ENCODE measurements at regions not wholly inside any gene's neighbourhood (a gene's known extent, or its start where the extent isn't known, plus 50 kb on each side); places are given as distances from the start of the nearest gene placed in this dataset.

- no peak for TF ChIP-seq TCF7 (CRISPR knock-in tag; IDR thresholded peaks at IDR 0.05; ENCODE audit: low read depth)
- TF ChIP-seq MLX (CRISPR knock-in tag; IDR thresholded peaks at IDR 0.05), result no peak
- TF ChIP-seq E2F5 (CRISPR knock-in tag; IDR thresholded peaks at IDR 0.05), result no peak
- no peak for TF ChIP-seq E2F4 (CRISPR knock-in tag; IDR thresholded peaks at IDR 0.05; ENCODE audit: borderline replicate concordance, low read depth)
- TF ChIP-seq ZNF396 (CRISPR knock-in tag; IDR thresholded peaks at IDR 0.05; ENCODE audit: borderline replicate concordance), result no peak
- no peak for TF ChIP-seq MXD4 (CRISPR knock-in tag; IDR thresholded peaks at IDR 0.05; ENCODE audit: borderline replicate concordance)
- TF ChIP-seq ATF1 (CRISPR knock-in tag; IDR thresholded peaks at IDR 0.05), result no peak
- TF ChIP-seq CREM (CRISPR knock-in tag; IDR thresholded peaks at IDR 0.05), result no peak
- no peak for TF ChIP-seq ZNF416 (CRISPR knock-in tag; IDR thresholded peaks at IDR 0.05)
- TF ChIP-seq ZNF219 (CRISPR knock-in tag; IDR thresholded peaks at IDR 0.05; ENCODE audit: borderline replicate concordance), result no peak
Observed at GRCh38 chrX:77167993-77168392, 279.2 kb upstream of the FGF16 start (continued).

GRCh38 chrX:77174680-77175519 lies 272.3 kb upstream of the FGF16 start:
- H3K27ac Mint-ChIP-seq, result no peak overlapping the region
- ATAC-seq (no peak), DNase-seq (ENCODE audit: low spot score) (no peak)
- H3K27me3 Mint-ChIP-seq (ENCODE audit: low read depth), result peaks cover 3% of the 10 kb centered on the region
- CTCF ChIA-PET, result no interaction called here
- H3K4me3 Mint-ChIP-seq, result no peak overlapping the region
- H3K36me3 Mint-ChIP-seq, result no peaks in the 10 kb centered on the region
- no peaks in the 10 kb centered on the region for H3K9me3 Mint-ChIP-seq
- TF ChIP-seq ATF2 (CRISPR knock-in tag; IDR thresholded peaks at IDR 0.05; ENCODE audit: borderline replicate concordance, low read depth), result no peak
- no peak for TF ChIP-seq CREB1 (CRISPR knock-in tag; IDR thresholded peaks at IDR 0.05)
- TF ChIP-seq NFYB (CRISPR knock-in tag; conservative IDR thresholded peaks at IDR 0.05; ENCODE audit: low read depth), result no peak
- no peak for TF ChIP-seq EMX1 (CRISPR knock-in tag; IDR thresholded peaks at IDR 0.05)
- TF ChIP-seq GRHL2 (CRISPR knock-in tag; IDR thresholded peaks at IDR 0.05; ENCODE audit: insufficient replicate concordance, severe bottlenecking), result no peak
- no peak for TF ChIP-seq MXD4 (CRISPR knock-in tag; IDR thresholded peaks at IDR 0.05; ENCODE audit: borderline replicate concordance)
- TF ChIP-seq CREM (CRISPR knock-in tag; IDR thresholded peaks at IDR 0.05), result no peak
- no peak for TF ChIP-seq MLX (CRISPR knock-in tag; IDR thresholded peaks at IDR 0.05)
- no peak for TF ChIP-seq GABPB1 (CRISPR knock-in tag; IDR thresholded peaks at IDR 0.05)
- TF ChIP-seq NFATC4 (CRISPR knock-in tag; IDR thresholded peaks at IDR 0.05), result no peak
- no peak for TF ChIP-seq AFF4 (CRISPR knock-in tag; IDR thresholded peaks at IDR 0.05; ENCODE audit: borderline replicate concordance)
- no peak for TF ChIP-seq ERG (CRISPR knock-in tag; IDR thresholded peaks at IDR 0.05)
- TF ChIP-seq PREB (CRISPR knock-in tag; IDR thresholded peaks at IDR 0.05; ENCODE audit: borderline replicate concordance), result no peak
- no peak for TF ChIP-seq SOX15 (CRISPR knock-in tag; IDR thresholded peaks at IDR 0.05)
- H3K4me1 Mint-ChIP-seq, result no peaks in the 10 kb centered on the region
- POLR2A ChIA-PET, result no interaction called here

All from WTC11 (cell line).